C4-2B (cell line): ENCODE measurements at regions not wholly inside any gene's neighbourhood (a gene's known extent, or its start where the extent isn't known, plus 50 kb on each side); places are given as distances from the start of the nearest gene placed in this dataset.

Experiments
- H3K27ac ChIP-seq: fragments of 450-650 bp; 2 replicates; pipeline ENCODE4 v1.5.1; 2017
- CTCF ChIP-seq: fragments of 450-650 bp; conservative IDR thresholded peaks from 2 replicates; pipeline ENCODE4 v1.5.1; 2017; ENCODE audit warnings: mild to moderate bottlenecking
- ZFX ChIP-seq: fragments of 450-650 bp; IDR thresholded peaks from 2 replicates; pipeline ENCODE4 v1.6.1; 2017

- TF ChIP-seq ZFX = no peak
- no peak for TF ChIP-seq CTCF
These were observed 799.0 kb downstream of the TLR4 start for GRCh38 chr9:118503236-118503635.

GRCh38 chr9:118510711-118511110 lies 806.5 kb downstream of the TLR4 start:
- TF ChIP-seq ZFX (no peak), CTCF (no peak)

More at GRCh38 chr9:118503236-118503635, 799.0 kb downstream of the TLR4 start:
- no peak overlapping the region for H3K27ac ChIP-seq

GRCh38 chr9:118515947-118516346 lies 811.7 kb downstream of the TLR4 start:
- TF ChIP-seq CTCF = no peak
- no peak for TF ChIP-seq ZFX
- no peak overlapping the region for H3K27ac ChIP-seq

More at GRCh38 chr9:118510711-118511110, 806.5 kb downstream of the TLR4 start:
- no peak overlapping the region for H3K27ac ChIP-seq

GRCh38 chr9:118521261-118521660 lies 817.1 kb downstream of the TLR4 start:
- H3K27ac ChIP-seq = no peak overlapping the region
- no peak for TF ChIP-seq CTCF
- no peak for TF ChIP-seq ZFX

- no peak overlapping the region for H3K27ac ChIP-seq
- TF ChIP-seq CTCF = peak; percentile 82
- TF ChIP-seq ZFX = no peak
These were observed 818.2 kb downstream of the TLR4 start for GRCh38 chr9:118522093-118523028.

- no peak overlapping the region for H3K27ac ChIP-seq
- TF ChIP-seq ZFX (no peak), CTCF (no peak)
These were observed 823.1 kb downstream of the TLR4 start for GRCh38 chr9:118527261-118527660.

GRCh38 chr9:118529210-118529609 lies 825.0 kb downstream of the TLR4 start:
- no peak overlapping the region for H3K27ac ChIP-seq
- TF ChIP-seq CTCF (no peak), ZFX (no peak)
